GM21360 (cell line): ENCODE measurements at regions not wholly inside any gene's neighbourhood (a gene's known extent, or its start where the extent isn't known, plus 50 kb on each side); places are given as distances from the start of the nearest gene placed in this dataset.
"Not testable (repeated sequence)": the region's sequence is repeated elsewhere in the genome, so short reads cannot be mapped to it uniquely, and the experiment has no call there.

Experiments used
- ATAC-seq: cut with Tn5 transposase; IDR thresholded peaks from one replicate; pipeline ENCODE4 v1.9.1; 2021; ENCODE audit warnings: mild to moderate bottlenecking, moderate library complexity; ENCODE audit not compliant: unreplicated experiment

DNA sequence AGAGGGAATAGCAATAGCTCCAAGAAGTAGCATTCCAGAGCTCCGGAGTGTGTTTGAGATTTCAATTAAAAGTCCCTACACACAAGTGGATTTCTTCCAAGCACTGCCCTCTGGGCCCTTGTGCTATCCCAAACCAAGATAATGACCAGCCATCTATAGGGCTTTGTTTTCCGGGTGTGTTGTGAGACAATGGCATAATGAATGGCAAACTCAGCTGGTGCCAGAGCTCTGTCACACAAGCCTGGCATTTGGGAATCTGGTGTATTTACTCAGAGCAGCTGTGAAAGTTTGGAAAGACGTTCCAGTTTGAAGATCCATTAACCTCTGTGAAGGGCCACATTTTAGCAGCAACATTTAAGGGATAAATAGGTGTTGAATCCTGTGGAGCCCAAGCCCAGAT, 61.2 kb upstream of the TMTC2 start:
- no peak for ATAC-seq

GRCh38 chr12:82627799-82628198, 58.9 kb upstream of the TMTC2 start:
- no peak for ATAC-seq

DNA sequence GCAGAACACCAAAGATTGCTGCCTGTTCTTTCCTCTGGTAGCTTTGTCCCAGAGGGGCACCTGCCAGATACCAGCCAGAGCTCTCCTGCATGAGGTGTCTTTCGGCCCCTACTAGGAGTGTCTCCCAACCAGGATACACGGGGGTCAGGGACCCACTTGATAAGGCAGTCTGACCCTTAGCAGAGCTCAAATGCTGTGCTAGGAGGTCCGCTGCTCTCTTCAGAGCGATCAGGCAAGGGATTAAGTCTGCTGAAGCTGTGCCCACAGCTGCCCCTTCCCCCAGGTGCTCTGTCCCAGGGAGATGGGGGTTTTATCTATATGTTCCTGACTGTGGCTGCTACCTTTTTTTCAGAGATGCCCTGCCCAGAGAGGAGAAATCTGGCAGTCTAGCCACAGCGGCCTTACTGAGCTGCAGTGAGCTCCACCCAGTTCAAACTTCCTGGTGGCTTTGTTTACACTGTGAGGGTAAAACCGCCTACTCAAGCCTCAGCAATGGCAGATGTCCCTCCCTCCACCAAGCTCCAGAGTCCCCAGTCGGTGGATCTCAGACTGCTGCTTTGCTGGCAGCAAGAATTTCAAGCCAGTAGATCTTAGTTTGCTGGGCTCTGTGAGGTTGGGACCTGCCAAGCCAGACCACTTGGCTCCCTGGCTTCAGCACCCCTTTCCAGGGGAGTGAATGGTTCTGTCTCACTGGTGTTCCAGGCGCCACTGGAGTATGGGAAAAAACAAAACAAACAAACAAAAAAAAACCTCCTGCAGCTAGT, 52.0 kb upstream of the TMTC2 start:
- ATAC-seq: not testable (repeated sequence)

DNA sequence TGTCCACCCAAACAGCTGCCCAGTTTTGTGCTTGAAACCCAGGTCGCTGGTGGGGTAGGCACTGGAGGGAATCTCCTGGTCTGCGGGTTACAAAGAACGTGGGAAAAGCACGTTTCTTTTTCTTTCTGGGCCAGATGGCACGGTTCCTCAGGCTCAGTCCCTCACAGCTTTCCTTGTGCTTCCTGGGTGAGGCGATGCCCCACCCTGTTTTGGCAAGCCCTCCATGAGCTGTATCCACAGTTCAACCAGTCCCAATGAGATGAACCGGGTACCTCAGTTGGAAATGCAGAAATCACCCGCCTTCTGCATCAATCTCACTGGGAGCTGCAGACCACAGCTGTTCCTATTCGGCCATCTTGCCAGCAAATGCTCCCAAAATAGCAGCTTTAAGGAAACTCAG, 51.4 kb upstream of the TMTC2 start:
- no peak for ATAC-seq
